ENCODE measurements at regions not wholly inside any gene's neighbourhood (a gene's known extent, or its start where the extent isn't known, plus 50 kb on each side); places are given as distances from the start of the nearest gene placed in this dataset.
"Not testable (repeated sequence)": the region's sequence is repeated elsewhere in the genome, so short reads cannot be mapped to it uniquely, and the experiment has no call there.

- no peak overlapping the region for H3K4me3 ChIP-seq
- H3K4me1 Mint-ChIP-seq = peaks cover 4% of the 10 kb centered on the region
- no peak overlapping the region for H3K4me3 Mint-ChIP-seq
- H3K27ac ChIP-seq = no peak overlapping the region
- H2AFZ ChIP-seq (replicated peaks) = no peak overlapping the region
- H3K9me3 ChIP-seq (ENCODE audit: low read depth) = no peaks in the 10 kb centered on the region
- H3K9ac ChIP-seq = no peak overlapping the region
- H3K79me2 ChIP-seq (ENCODE audit: low read depth) = no peaks in the 10 kb centered on the region
- no peaks in the 10 kb centered on the region for H3K27me3 Mint-ChIP-seq (ENCODE audit: insufficient read depth, low read depth)
- no peaks in the 10 kb centered on the region for H3F3A ChIP-seq (ENCODE audit: low read depth)
- H3K9me3 Mint-ChIP-seq = no peaks in the 10 kb centered on the region
- no peaks in the 10 kb centered on the region for H3K4me1 ChIP-seq
- no peaks in the 10 kb centered on the region for H3K36me3 Mint-ChIP-seq
- H3K36me3 ChIP-seq = no peaks in the 10 kb centered on the region
- H3K27ac Mint-ChIP-seq = no peak overlapping the region
- no peaks in the 10 kb centered on the region for H3K27me3 ChIP-seq
- no peak overlapping the region for H3K4me2 ChIP-seq
- no peak for DNase-seq (ENCODE audit: low spot score)
- no peak for TF ChIP-seq CTCF (IDR thresholded peaks at IDR 0.05)
- no peak for TF ChIP-seq EZH2phosphoT487 (IDR thresholded peaks at IDR 0.05)
- TF ChIP-seq EZH2 (IDR thresholded peaks at IDR 0.05) = no peak
- no peaks in the 10 kb centered on the region for H4K20me1 ChIP-seq (ENCODE audit: low read depth)
These were observed 1489.2 kb upstream of the TENM4 start for GRCh38 chr11:80930038-80930437.

- Histone ChIP-seq H3F3A (ENCODE audit: low read depth) (no peaks in the 10 kb centered on the region), H3K27ac (no peak overlapping the region), H3K9me3 (ENCODE audit: low read depth) (no peaks in the 10 kb centered on the region), H4K20me1 (ENCODE audit: low read depth) (no peaks in the 10 kb centered on the region), H3K79me2 (ENCODE audit: low read depth) (no peaks in the 10 kb centered on the region), H3K27me3 (no peaks in the 10 kb centered on the region), H3K4me2 (no peak overlapping the region), H2AFZ (replicated peaks) (no peak overlapping the region), H3K4me3 (no peak overlapping the region), H3K36me3 (no peaks in the 10 kb centered on the region), H3K9ac (no peak overlapping the region), H3K4me1 (no peaks in the 10 kb centered on the region)
- Mint-ChIP-seq H3K27me3 (ENCODE audit: insufficient read depth, low read depth) (no peaks in the 10 kb centered on the region), H3K9me3 (no peaks in the 10 kb centered on the region), H3K27ac (no peak overlapping the region), H3K4me1 (peaks cover 4% of the 10 kb centered on the region), H3K4me3 (no peak overlapping the region), H3K36me3 (no peaks in the 10 kb centered on the region)
- TF ChIP-seq EZH2 (IDR thresholded peaks at IDR 0.05) = no peak
- TF ChIP-seq EZH2phosphoT487 (IDR thresholded peaks at IDR 0.05) = no peak
- no peak for TF ChIP-seq CTCF (IDR thresholded peaks at IDR 0.05)
- no peak for DNase-seq (ENCODE audit: low spot score)
These were observed 1488.4 kb upstream of the TENM4 start for GRCh38 chr11:80929031-80929805.

GRCh38 chr11:80925321-80925720 is 1484.5 kb upstream of the TENM4 start:
- Mint-ChIP-seq H3K9me3 (no peaks in the 10 kb centered on the region), H3K27me3 (ENCODE audit: insufficient read depth, low read depth) (no peaks in the 10 kb centered on the region), H3K27ac (no peak overlapping the region), H3K4me1 (peaks cover 4% of the 10 kb centered on the region), H3K36me3 (no peaks in the 10 kb centered on the region), H3K4me3 (no peak overlapping the region)
- H3K4me1 ChIP-seq = no peaks in the 10 kb centered on the region
- no peaks in the 10 kb centered on the region for H3K36me3 ChIP-seq
- H3K79me2 ChIP-seq (ENCODE audit: low read depth) = no peaks in the 10 kb centered on the region
- H3K4me2 ChIP-seq = no peak overlapping the region
- no peak overlapping the region for H3K9ac ChIP-seq
- DNase-seq (ENCODE audit: low spot score) = peak; percentile 6
- no peaks in the 10 kb centered on the region for H4K20me1 ChIP-seq (ENCODE audit: low read depth)
- H3K4me3 ChIP-seq = no peak overlapping the region
- TF ChIP-seq EZH2 (IDR thresholded peaks at IDR 0.05) (no peak), EZH2phosphoT487 (IDR thresholded peaks at IDR 0.05) (no peak), CTCF (IDR thresholded peaks at IDR 0.05) (no peak)
- H3K27ac ChIP-seq = no peak overlapping the region
- no peak overlapping the region for H2AFZ ChIP-seq (replicated peaks)
- H3K27me3 ChIP-seq = no peaks in the 10 kb centered on the region
- H3K9me3 ChIP-seq (ENCODE audit: low read depth) = no peaks in the 10 kb centered on the region
- H3F3A ChIP-seq (ENCODE audit: low read depth) = no peaks in the 10 kb centered on the region

GRCh38 chr11:80921310-80921709 is 1480.5 kb upstream of the TENM4 start:
- DNase-seq (ENCODE audit: low spot score); H3K9ac ChIP-seq; H3K36me3 Mint-ChIP-seq; H3K4me1 ChIP-seq; H3K4me2 ChIP-seq; H4K20me1 ChIP-seq (ENCODE audit: low read depth); H3K4me1 Mint-ChIP-seq; H3K4me3 Mint-ChIP-seq; H3K27me3 ChIP-seq; H3K9me3 ChIP-seq (ENCODE audit: low read depth); H3K4me3 ChIP-seq; H3K27me3 Mint-ChIP-seq (ENCODE audit: insufficient read depth, low read depth); H3K36me3 ChIP-seq; H3K27ac ChIP-seq; H3K9me3 Mint-ChIP-seq; H3K79me2 ChIP-seq (ENCODE audit: low read depth); H3F3A ChIP-seq (ENCODE audit: low read depth); H3K27ac Mint-ChIP-seq; H2AFZ ChIP-seq (replicated peaks): not testable (repeated sequence)

Data from neural progenitor cell (in vitro differentiated cells).